ENCODE measurements at regions not wholly inside any gene's neighbourhood (a gene's known extent, or its start where the extent isn't known, plus 50 kb on each side); places are given as distances from the start of the nearest gene placed in this dataset.
A peak's percentile ranks its signal among the peaks of the same experiment; 100 is the strongest.

DNA sequence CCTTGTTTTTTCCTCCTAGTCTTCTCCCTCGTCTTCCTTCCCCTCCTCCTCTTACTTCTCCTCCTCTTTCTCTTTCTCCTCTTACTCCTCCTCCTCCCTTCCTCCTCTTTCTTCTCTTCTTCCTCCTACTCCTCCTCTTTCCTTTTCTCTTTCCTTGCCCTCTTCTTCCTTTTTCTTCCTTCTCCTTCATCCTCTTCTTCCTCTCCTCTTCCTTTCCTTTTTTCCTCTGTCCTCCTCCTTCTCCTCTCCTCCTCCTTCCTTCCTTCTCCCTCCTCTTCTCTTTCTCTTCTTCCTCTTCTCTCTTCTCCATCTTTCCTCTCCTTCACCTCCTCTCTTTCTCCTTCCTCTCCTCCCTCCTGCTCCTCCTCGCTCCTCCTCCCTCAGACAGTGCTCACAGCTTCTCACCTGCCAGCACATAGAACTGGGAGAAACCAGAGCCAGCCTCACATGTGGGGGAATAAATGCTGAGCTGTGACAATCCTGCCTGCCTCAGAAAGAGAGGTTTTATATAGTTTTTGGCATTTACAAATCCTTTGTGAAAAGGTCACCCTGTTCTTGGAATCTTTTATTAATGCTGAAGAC is 84.3 kb upstream of the NLRP1 start (continued):
- TF ChIP-seq, protein P1, sequence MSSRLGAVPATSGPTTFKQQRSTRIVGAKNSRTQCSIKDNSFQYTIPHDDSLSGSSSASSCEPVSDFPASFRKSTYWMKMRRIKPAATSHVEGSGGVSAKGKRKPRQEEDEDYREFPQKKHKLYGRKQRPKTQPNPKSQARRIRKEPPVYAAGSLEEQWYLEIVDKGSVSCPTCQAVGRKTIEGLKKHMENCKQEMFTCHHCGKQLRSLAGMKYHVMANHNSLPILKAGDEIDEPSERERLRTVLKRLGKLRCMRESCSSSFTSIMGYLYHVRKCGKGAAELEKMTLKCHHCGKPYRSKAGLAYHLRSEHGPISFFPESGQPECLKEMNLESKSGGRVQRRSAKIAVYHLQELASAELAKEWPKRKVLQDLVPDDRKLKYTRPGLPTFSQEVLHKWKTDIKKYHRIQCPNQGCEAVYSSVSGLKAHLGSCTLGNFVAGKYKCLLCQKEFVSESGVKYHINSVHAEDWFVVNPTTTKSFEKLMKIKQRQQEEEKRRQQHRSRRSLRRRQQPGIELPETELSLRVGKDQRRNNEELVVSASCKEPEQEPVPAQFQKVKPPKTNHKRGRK (CRISPR knock-in tag; IDR thresholded peaks at IDR 0.05; ENCODE audit: borderline replicate concordance) = peak; percentile 75; the same call in 1 of the 2 replicates
- no peak for TF ChIP-seq RORB (CRISPR knock-in tag; IDR thresholded peaks at IDR 0.05)

DNA sequence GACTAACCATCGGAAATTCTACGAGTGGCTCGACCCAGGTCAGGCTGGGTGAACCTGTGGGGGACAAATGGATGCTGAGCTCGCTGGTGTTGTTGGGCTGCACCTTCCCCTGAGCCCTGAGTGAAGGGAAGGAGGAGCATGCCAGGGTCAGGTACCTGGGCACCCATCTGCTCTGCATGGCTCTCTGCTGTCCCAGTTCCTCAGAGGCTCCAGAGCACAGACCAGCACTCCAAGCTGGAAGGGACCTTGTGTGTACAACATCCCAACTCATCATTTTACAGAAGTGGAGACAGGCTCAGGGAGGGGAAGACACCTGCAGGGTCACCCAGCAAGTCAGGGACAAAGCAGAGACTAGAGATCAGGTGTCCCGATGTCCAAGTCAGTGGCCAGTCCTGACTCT is 84.9 kb upstream of the NLRP1 start:
- no peak for ATAC-seq

DNA sequence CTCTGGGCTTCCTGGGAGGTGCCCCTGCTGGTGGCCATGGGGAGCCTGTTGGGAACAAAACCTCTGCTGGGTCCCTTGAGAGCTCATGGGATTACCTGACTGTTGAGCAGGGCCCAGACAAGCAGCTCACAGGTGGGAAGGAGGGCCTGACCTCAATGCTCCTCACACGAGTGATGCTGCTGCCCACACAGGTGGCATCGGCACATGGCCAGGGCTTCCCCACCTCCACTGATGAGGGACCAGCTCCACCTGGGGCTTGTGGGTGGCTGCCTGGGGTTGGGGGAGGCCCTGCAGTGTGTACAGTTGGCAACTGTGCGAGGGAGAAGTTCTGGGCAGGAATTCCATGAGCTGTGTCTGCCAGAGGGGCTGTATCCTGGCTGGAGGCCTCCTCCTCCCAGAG is 87.8 kb upstream of the NLRP1 start:
- Mint-ChIP-seq H3K9me3 (peaks cover 4% of the 10 kb centered on the region), H3K36me3 (no peaks in the 10 kb centered on the region), H3K27me3 (ENCODE audit: low read depth) (no peaks in the 10 kb centered on the region), H3K4me1 (peaks cover 7% of the 10 kb centered on the region), H3K4me3 (no peak overlapping the region), H3K27ac (no peak overlapping the region)
- ATAC-seq (no peak), DNase-seq (ENCODE audit: low spot score) (no peak)
- no peak for TF ChIP-seq PRRX2 (CRISPR knock-in tag; IDR thresholded peaks at IDR 0.05)
- no peak for TF ChIP-seq NR2C2 (CRISPR knock-in tag; IDR thresholded peaks at IDR 0.05)
- no peak for TF ChIP-seq ZNF138 (CRISPR knock-in tag; conservative IDR thresholded peaks at IDR 0.05)
- TF ChIP-seq, protein P2, sequence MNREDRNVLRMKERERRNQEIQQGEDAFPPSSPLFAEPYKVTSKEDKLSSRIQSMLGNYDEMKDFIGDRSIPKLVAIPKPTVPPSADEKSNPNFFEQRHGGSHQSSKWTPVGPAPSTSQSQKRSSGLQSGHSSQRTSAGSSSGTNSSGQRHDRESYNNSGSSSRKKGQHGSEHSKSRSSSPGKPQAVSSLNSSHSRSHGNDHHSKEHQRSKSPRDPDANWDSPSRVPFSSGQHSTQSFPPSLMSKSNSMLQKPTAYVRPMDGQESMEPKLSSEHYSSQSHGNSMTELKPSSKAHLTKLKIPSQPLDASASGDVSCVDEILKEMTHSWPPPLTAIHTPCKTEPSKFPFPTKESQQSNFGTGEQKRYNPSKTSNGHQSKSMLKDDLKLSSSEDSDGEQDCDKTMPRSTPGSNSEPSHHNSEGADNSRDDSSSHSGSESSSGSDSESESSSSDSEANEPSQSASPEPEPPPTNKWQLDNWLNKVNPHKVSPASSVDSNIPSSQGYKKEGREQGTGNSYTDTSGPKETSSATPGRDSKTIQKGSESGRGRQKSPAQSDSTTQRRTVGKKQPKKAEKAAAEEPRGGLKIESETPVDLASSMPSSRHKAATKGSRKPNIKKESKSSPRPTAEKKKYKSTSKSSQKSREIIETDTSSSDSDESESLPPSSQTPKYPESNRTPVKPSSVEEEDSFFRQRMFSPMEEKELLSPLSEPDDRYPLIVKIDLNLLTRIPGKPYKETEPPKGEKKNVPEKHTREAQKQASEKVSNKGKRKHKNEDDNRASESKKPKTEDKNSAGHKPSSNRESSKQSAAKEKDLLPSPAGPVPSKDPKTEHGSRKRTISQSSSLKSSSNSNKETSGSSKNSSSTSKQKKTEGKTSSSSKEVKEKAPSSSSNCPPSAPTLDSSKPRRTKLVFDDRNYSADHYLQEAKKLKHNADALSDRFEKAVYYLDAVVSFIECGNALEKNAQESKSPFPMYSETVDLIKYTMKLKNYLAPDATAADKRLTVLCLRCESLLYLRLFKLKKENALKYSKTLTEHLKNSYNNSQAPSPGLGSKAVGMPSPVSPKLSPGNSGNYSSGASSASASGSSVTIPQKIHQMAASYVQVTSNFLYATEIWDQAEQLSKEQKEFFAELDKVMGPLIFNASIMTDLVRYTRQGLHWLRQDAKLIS (CRISPR knock-in tag; IDR thresholded peaks at IDR 0.05; ENCODE audit: borderline replicate concordance) = no peak
- TF ChIP-seq SOX15 (CRISPR knock-in tag; IDR thresholded peaks at IDR 0.05) = no peak
- TF ChIP-seq NR3C1 (CRISPR knock-in tag; conservative IDR thresholded peaks at IDR 0.05; ENCODE audit: low read depth) = no peak
- TF ChIP-seq, protein P3, sequence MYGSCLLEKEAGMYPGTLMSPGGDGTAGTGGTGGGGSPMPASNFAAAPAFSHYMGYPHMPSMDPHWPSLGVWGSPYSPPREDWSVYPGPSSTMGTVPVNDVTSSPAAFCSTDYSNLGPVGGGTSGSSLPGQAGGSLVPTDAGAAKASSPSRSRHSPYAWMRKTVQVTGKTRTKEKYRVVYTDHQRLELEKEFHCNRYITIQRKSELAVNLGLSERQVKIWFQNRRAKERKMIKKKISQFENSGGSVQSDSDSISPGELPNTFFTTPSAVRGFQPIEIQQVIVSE (CRISPR knock-in tag; IDR thresholded peaks at IDR 0.05; ENCODE audit: borderline replicate concordance) = no peak
- TF ChIP-seq ZBTB21 (CRISPR knock-in tag; IDR thresholded peaks at IDR 0.05; ENCODE audit: borderline replicate concordance) = no peak
- TF ChIP-seq MXD4 (CRISPR knock-in tag; IDR thresholded peaks at IDR 0.05; ENCODE audit: borderline replicate concordance) = no peak
- TF ChIP-seq, protein P1 (CRISPR knock-in tag; IDR thresholded peaks at IDR 0.05; ENCODE audit: borderline replicate concordance) = no peak
- no peak for TF ChIP-seq SMAD3 (CRISPR knock-in tag; IDR thresholded peaks at IDR 0.05; ENCODE audit: borderline replicate concordance)
- no peak for TF ChIP-seq ZNF416 (CRISPR knock-in tag; IDR thresholded peaks at IDR 0.05)
- no peak for TF ChIP-seq NFE2L1 (CRISPR knock-in tag; IDR thresholded peaks at IDR 0.05)
- no peak for TF ChIP-seq ZNF263 (CRISPR knock-in tag; IDR thresholded peaks at IDR 0.05; ENCODE audit: low read depth)
- POLR2A ChIA-PET = no interaction called here
- CTCF ChIA-PET = interaction anchor here (0.9 to 1.0 kb wide), 2 partner anchors 28 to 34 kb away, joined by 3 to 4 read pairs; no protein-coding TSS in a partner anchor

More for the DNA sequence above, 84.9 kb upstream of the NLRP1 start:
- Mint-ChIP-seq H3K9me3 (peaks cover 3% of the 10 kb centered on the region), H3K4me3 (no peak overlapping the region), H3K27me3 (ENCODE audit: low read depth) (no peaks in the 10 kb centered on the region), H3K27ac (no peak overlapping the region), H3K4me1 (peaks cover 4% of the 10 kb centered on the region), H3K36me3 (no peaks in the 10 kb centered on the region)
- POLR2A ChIA-PET = no interaction called here
- TF ChIP-seq JAZF1 (CRISPR knock-in tag; IDR thresholded peaks at IDR 0.05) (no peak), NFE2L1 (CRISPR knock-in tag; IDR thresholded peaks at IDR 0.05) (no peak), ZNF671 (CRISPR knock-in tag; IDR thresholded peaks at IDR 0.05) (no peak), OVOL2 (CRISPR knock-in tag; IDR thresholded peaks at IDR 0.05; ENCODE audit: borderline replicate concordance) (no peak), RORB (CRISPR knock-in tag; IDR thresholded peaks at IDR 0.05) (no peak), CBFB (CRISPR knock-in tag; IDR thresholded peaks at IDR 0.05; ENCODE audit: low read depth) (no peak), NR3C1 (CRISPR knock-in tag; conservative IDR thresholded peaks at IDR 0.05; ENCODE audit: low read depth) (no peak)
- TF ChIP-seq, protein P4, sequence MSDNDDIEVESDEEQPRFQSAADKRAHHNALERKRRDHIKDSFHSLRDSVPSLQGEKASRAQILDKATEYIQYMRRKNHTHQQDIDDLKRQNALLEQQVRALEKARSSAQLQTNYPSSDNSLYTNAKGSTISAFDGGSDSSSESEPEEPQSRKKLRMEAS (CRISPR knock-in tag; IDR thresholded peaks at IDR 0.05) = no peak
- TF ChIP-seq, protein P5, sequence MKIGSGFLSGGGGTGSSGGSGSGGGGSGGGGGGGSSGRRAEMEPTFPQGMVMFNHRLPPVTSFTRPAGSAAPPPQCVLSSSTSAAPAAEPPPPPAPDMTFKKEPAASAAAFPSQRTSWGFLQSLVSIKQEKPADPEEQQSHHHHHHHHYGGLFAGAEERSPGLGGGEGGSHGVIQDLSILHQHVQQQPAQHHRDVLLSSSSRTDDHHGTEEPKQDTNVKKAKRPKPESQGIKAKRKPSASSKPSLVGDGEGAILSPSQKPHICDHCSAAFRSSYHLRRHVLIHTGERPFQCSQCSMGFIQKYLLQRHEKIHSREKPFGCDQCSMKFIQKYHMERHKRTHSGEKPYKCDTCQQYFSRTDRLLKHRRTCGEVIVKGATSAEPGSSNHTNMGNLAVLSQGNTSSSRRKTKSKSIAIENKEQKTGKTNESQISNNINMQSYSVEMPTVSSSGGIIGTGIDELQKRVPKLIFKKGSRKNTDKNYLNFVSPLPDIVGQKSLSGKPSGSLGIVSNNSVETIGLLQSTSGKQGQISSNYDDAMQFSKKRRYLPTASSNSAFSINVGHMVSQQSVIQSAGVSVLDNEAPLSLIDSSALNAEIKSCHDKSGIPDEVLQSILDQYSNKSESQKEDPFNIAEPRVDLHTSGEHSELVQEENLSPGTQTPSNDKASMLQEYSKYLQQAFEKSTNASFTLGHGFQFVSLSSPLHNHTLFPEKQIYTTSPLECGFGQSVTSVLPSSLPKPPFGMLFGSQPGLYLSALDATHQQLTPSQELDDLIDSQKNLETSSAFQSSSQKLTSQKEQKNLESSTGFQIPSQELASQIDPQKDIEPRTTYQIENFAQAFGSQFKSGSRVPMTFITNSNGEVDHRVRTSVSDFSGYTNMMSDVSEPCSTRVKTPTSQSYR (CRISPR knock-in tag; IDR thresholded peaks at IDR 0.05) = no peak
- TF ChIP-seq, protein P6, sequence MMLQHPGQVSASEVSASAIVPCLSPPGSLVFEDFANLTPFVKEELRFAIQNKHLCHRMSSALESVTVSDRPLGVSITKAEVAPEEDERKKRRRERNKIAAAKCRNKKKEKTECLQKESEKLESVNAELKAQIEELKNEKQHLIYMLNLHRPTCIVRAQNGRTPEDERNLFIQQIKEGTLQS (CRISPR knock-in tag; conservative IDR thresholded peaks at IDR 0.05) = no peak
- CTCF ChIA-PET = interaction anchor here (0.6 kb wide), 1 partner anchor 16 kb away, joined by 3 read pairs; no protein-coding TSS in a partner anchor
- no peak for DNase-seq (ENCODE audit: low spot score)
